ENCODE measurements at regions not wholly inside any gene's neighbourhood (a gene's known extent, or its start where the extent isn't known, plus 50 kb on each side); places are given as distances from the start of the nearest gene placed in this dataset.

DNA sequence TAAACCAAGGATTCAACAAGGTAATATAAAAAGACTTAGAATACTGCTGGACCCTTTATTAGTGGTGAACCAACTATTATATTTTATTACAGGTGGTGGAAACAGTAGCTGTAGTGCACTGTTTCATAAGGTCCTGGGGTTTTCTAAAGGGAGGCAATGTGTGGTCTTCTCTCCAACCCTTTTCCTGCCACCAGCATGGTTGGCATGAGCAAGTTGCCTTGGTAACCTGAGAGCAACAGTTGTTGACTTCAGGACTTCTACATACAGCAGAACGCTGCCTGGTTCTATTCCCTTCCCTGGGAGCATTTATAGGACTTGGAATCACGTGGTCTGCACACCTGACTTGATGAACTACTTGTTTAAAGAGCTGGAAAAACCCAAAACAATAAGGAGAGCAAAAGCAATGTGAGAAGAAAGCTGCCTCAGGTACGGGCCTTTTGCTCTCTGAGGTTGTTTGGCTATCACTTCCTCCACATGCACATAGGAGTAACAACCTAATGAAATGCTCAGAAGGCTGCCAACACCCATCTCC lies 81.1 kb upstream of the RAI14 start:
- no peak for TF ChIP-seq CTCF (IDR thresholded peaks at IDR 0.05)
- no peak for TF ChIP-seq POLR2A (IDR thresholded peaks at IDR 0.05)

All from right lobe of liver (tissue), 4 donors.